ENCODE measurements at regions not wholly inside any gene's neighbourhood (a gene's known extent, or its start where the extent isn't known, plus 50 kb on each side); places are given as distances from the start of the nearest gene placed in this dataset.

DNA sequence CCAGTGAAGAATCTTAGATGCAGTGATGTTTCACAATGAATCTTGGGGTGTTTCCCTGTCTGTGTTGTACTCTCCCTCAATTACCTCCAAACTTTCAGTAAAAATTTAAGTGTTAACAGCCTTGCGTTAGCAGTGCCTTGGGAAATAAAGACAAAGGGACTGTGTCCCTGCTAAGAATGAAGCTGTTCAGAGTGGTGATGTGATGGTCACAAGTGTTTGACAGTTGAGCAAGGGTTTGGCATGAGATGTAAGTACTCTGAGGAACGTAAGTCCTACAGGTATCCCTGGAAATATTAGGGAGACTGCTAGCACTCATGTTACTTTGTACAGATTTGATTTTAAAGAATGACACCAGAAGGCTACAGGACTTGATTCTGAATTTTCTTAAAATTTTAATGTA is 304.3 kb upstream of the DPH6 start:
- Histone ChIP-seq H4K20me1 (ENCODE audit: control insufficient read depth, insufficient read depth) (no peaks in the 10 kb centered on the region), H3K4me3 (no peak overlapping the region), H3K4me2 (ENCODE audit: control insufficient read depth, insufficient read depth) (no peak overlapping the region), H3K27ac (ENCODE audit: control insufficient read depth, insufficient read depth) (no peak overlapping the region), H2AFZ (ENCODE audit: control insufficient read depth, low read depth, low read length) (no peak overlapping the region), H3K36me3 (ENCODE audit: control insufficient read depth in 2 of 2, insufficient read depth in 2 of 2, low read length in 1 of 2) (no peaks in the 10 kb centered on the region), H3K9me3 (replicated peaks; ENCODE audit: control insufficient read depth, insufficient read depth, low read length) (no peaks in the 10 kb centered on the region), H3K79me2 (ENCODE audit: control insufficient read depth, insufficient read depth, low read length) (no peaks in the 10 kb centered on the region), H3K4me1 (ENCODE audit: control insufficient read depth, insufficient read depth, low read length) (no peaks in the 10 kb centered on the region), H3K9ac (ENCODE audit: control insufficient read depth, insufficient read depth, low read length) (no peak overlapping the region), H3K27me3 (replicated peaks in 1 of 2; ENCODE audit: control insufficient read depth in 2 of 2, insufficient read depth in 2 of 2, low read length in 1 of 2) (no peaks in the 10 kb centered on the region)
- CTCF ChIA-PET = interaction anchor here (2.1 kb wide), 1 partner anchor 99 kb away, joined by 8 read pairs; no protein-coding TSS in a partner anchor
- no peak for FAIRE-seq
- 26% methylated on average over 2 of the region's 2 CpGs for WGBS (ENCODE audit: insufficient coverage, insufficient replicate concordance, low lambda C conversion rate, missing lambda C conversion rate)
- SMC1A ChIA-PET (ENCODE audit: uncharacterized antibody, unreplicated experiment) = no interaction called here
- ATAC-seq = no peak
- in situ Hi-C loops (cut with MboI) = no loop called here
- TF ChIP-seq BACH1 (IDR thresholded peaks at IDR 0.05; ENCODE audit: borderline replicate concordance) (no peak), YBX1 (IDR thresholded peaks at IDR 0.05) (no peak), MYB (IDR thresholded peaks at IDR 0.05; ENCODE audit: borderline replicate concordance, low read depth, low read length) (no peak), RFX5 (IDR thresholded peaks at IDR 0.05; ENCODE audit: low read depth, low read length) (no peak), CEBPB (IDR thresholded peaks at IDR 0.05; ENCODE audit: borderline replicate concordance in 1 of 2, low read depth in 2 of 2, low read length in 2 of 2) (no peak), SREBF1 (IDR thresholded peaks at IDR 0.05; ENCODE audit: low read length) (no peak), ZBTB40 (IDR thresholded peaks at IDR 0.05; ENCODE audit: borderline replicate concordance) (no peak)
- TF ChIP-seq, protein P1, sequence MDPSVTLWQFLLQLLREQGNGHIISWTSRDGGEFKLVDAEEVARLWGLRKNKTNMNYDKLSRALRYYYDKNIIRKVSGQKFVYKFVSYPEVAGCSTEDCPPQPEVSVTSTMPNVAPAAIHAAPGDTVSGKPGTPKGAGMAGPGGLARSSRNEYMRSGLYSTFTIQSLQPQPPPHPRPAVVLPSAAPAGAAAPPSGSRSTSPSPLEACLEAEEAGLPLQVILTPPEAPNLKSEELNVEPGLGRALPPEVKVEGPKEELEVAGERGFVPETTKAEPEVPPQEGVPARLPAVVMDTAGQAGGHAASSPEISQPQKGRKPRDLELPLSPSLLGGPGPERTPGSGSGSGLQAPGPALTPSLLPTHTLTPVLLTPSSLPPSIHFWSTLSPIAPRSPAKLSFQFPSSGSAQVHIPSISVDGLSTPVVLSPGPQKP (IDR thresholded peaks at IDR 0.05; ENCODE audit: low read depth, low read length) = no peak
- TF ChIP-seq, protein P2, sequence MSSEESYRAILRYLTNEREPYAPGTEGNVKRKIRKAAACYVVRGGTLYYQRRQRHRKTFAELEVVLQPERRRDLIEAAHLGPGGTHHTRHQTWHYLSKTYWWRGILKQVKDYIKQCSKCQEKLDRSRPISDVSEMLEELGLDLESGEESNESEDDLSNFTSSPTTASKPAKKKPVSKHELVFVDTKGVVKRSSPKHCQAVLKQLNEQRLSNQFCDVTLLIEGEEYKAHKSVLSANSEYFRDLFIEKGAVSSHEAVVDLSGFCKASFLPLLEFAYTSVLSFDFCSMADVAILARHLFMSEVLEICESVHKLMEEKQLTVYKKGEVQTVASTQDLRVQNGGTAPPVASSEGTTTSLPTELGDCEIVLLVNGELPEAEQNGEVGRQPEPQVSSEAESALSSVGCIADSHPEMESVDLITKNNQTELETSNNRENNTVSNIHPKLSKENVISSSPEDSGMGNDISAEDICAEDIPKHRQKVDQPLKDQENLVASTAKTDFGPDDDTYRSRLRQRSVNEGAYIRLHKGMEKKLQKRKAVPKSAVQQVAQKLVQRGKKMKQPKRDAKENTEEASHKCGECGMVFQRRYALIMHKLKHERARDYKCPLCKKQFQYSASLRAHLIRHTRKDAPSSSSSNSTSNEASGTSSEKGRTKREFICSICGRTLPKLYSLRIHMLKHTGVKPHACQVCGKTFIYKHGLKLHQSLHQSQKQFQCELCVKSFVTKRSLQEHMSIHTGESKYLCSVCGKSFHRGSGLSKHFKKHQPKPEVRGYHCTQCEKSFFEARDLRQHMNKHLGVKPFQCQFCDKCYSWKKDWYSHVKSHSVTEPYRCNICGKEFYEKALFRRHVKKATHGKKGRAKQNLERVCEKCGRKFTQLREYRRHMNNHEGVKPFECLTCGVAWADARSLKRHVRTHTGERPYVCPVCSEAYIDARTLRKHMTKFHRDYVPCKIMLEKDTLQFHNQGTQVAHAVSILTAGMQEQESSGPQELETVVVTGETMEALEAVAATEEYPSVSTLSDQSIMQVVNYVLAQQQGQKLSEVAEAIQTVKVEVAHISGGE (CRISPR knock-in tag; IDR thresholded peaks at IDR 0.05) = no peak
- DNase-seq (ENCODE audit: low read depth, low spot score) = no peak
- RAD21 ChIA-PET (ENCODE audit: unreplicated experiment) = no interaction called here
- POLR2A ChIA-PET = no interaction called here
- no TSS peak for BruUV-seq (replicated peaks)
- intact Hi-C loops (cut with micrococcal nuclease; ENCODE audit: unreplicated experiment) = no loop called here

All from GM12878 (cell line).